GM20431 (cell line): ENCODE measurements at regions not wholly inside any gene's neighbourhood (a gene's known extent, or its start where the extent isn't known, plus 50 kb on each side); places are given as distances from the start of the nearest gene placed in this dataset.
"Not testable (repeated sequence)": the region's sequence is repeated elsewhere in the genome, so short reads cannot be mapped to it uniquely, and the experiment has no call there.

Source experiments
- in situ Hi-C: fragments of 300-500 bp; cut with MseI, MboI; formaldehyde crosslinking; loops from one replicate; pipeline ENCODE4 v1.15.0; 2020; ENCODE audit warnings: low sequenced_read_pairs; ENCODE audit not compliant: unreplicated experiment

DNA sequence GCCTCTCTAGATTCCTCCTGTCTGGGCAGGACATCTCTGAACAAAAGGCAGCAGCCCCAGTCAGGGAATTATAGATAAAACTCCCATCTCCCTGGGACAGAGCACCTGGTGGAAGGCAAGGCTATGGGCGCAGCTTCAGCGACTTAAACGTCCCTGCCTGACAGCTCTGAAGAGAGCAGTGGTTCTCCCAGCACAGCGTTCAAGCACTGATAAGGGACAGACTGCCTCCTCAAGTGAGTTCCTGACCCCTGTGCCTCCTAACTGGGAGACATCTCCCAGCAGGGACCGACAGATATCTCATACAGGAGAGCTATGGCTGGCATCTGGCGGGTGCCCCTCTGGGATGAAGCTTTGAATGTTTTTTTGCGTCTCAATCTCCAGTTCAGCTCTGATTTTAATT lies 262.2 kb downstream of the PARM1 start:
- in situ Hi-C loops: no loop called here

DNA sequence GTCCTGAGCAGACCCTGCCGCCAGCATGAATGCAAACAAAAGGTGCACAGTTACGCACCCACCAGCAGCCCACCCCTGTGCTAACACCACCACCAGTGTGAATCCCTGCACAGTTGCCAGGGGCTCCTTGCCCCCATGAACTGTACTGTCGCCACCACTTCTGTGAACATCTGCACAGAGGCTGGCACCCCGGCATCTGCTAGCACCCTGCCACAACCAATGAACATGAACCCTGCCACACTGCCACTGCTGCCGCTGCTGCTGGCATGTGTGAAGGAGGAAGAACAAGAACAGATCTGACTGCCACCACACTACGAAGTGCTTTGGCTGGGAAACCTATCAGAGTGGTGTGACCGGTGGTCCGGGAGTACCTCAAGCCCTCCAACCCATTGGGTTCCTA lies 261.3 kb downstream of the PARM1 start:
- in situ Hi-C loops: no loop called here

DNA sequence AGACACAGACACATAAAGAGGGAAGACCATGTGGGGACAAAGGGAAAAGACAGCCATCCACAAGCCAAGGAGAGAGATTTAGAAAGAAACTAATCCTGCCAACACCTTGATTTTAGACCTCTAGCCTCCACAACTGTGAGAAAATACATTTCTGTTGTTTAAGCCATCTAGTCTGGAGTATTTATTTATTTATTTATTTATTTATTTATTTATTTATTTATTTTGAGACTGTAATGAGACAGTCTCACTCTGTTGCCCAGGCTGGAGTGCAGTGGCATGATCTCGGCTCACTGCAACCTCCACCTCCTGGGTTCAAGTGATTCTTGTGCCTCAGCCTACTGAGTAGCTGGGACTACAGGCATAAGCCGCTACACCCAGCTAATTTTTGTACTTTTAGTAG lies 259.3 kb downstream of the PARM1 start:
- in situ Hi-C loops: not testable (repeated sequence)

DNA sequence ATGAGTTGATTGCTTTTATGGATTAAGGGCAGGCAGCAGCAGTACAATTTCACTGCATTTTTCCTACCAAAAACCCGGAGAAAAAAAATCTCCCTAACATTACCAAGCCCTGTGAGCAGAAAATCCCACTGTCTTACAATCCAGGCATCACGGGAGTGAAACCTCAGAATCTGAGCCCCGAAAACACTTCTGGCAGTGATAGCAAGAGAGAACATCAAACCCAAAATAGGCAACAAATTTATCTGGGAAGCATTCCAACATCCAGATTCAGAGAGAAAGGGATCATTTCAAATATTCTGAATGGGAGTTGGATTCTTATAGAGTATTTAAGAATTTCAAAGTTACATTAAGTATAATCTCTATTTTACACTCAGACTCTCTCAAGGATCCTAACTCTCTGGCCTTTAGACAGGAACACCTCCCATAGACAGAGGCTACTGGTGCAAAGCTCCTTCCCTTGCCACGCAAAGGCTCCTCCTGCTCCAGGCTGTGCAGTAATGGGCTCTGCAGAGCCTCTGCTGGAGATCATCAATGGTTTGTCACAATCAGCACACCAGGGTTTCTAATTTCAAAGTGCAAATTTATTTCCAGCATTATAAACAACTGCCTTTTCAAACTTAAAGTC lies 256.9 kb downstream of the PARM1 start:
- in situ Hi-C loops: no loop called here

DNA sequence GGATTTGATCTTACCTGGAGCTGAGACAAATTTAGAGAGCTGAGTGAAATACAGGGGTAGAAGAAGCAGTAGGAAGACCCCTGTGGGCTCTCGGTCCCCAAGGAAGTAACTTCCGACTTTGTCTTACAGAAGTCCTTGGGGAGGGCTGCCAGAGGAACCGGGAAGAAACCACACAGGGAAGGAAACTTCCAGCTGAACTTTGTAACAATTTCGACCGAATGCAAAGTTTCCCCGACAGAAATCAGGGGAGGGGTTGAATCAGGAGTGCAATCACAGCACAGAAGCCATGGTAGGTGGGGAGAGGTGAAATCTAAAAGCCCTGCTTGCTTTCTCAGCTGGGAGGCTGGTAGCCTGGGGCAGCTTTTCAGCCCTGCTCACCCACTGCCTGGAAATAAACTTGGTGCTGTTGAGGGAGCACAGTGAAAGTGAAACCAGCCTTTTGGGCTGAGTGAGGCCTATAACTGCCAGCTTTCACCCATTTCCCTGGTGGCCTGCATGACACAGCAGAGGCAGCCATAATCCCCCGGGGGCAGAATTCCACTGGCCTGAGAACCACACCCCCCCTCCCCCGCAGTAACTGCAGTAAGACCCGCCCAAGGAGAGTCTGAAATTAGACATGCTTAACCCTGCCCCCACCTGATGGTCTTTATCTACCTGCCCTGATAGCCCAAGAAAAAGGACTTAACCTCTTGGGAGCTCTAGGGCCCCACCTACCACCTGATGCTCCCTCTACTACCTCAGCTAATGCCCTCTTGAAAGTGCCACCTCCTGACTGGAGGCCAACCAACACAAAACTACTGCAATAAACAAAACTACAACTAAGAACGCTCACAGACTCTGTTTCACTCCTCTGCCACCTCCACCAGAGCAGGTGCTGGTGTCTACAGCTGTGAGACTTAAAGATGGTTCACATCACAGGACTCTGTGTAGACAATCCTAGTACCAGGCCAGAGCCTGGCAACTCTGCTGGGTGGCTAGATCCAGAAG lies 248.2 kb downstream of the PARM1 start:
- in situ Hi-C loops: no loop called here

- in situ Hi-C loops: no loop called here
Measured at GRCh38 chr4:75180217-75180616, 247.3 kb downstream of the PARM1 start.

GRCh38 chr4:75179510-75179909 lies 246.6 kb downstream of the PARM1 start:
- in situ Hi-C loops: no loop called here

DNA sequence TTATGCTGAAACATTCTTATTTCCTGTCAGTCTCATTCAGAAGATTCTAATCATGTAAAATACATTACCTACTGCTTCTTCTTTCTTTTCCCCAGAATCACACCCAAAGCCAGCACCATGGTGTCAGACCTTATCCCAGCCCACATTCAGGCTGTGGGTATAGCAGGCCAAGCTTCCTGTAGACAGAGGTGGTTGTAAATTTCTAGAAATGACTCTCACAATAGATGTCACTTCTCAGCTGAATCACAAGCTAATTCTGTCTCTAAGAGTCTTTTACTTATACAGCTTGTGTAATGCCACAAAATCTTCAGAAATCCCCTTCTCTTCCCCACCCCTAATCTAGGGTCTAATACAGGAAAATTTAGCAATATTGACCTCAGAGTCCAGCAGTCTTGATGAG lies 239.6 kb downstream of the PARM1 start:
- in situ Hi-C loops: no loop called here

GRCh38 chr4:75169427-75169826 lies 236.5 kb downstream of the PARM1 start:
- in situ Hi-C loops: no loop called here

- in situ Hi-C loops: no loop called here
Measured at GRCh38 chr4:75169020-75169419, 236.1 kb downstream of the PARM1 start.

GRCh38 chr4:75168548-75168947 lies 235.6 kb downstream of the PARM1 start:
- in situ Hi-C loops: no loop called here

- in situ Hi-C loops: not testable (repeated sequence)
Measured at GRCh38 chr4:75165100-75165499, 232.2 kb downstream of the PARM1 start.

- in situ Hi-C loops: no loop called here
Measured at GRCh38 chr4:75158451-75158850, 225.5 kb downstream of the PARM1 start.

- in situ Hi-C loops: no loop called here
Measured at GRCh38 chr4:75154994-75155393, 222.1 kb downstream of the PARM1 start.

DNA sequence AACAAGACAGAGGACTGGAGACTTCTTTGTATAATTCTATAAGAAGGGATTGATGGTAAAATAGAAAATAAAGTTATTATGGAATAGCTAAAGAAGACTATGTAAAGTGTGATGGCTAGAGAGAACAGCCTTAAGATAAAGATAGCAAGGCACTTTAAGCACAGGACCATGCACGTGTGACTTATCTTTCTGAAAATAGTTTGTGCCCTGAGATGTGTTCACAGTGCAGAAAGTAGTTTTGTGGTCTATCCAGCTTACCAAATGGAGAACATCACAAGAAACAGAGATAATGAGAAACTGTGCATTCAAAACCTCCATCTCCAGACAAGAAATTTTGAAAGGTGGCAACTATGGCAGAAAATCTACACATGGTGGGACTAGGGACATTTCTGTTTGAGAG lies 213.3 kb downstream of the PARM1 start:
- in situ Hi-C loops: no loop called here

- in situ Hi-C loops: no loop called here
Measured at GRCh38 chr4:75144475-75144874, 211.6 kb downstream of the PARM1 start.

DNA sequence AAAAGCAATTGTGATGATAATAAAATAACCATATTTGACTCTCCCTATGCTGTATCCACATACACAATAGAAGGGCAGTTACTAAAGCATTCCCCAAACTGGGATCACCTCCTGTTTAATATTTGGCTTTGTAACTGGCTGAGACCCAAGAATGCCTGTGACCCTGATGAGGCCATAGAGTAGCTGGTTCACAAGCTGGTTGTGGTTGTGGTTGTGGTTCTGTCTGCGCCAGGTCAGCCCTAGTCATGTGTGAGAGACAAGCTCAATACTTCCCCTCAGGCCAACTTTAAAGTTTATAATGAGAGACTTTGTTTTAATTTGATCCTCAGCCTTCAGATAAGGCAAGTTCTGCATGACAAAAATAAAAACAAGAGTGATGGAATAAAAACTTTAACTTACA lies 209.9 kb downstream of the PARM1 start:
- in situ Hi-C loops: no loop called here

GRCh38 chr4:75142382-75142781 lies 209.5 kb downstream of the PARM1 start:
- in situ Hi-C loops: no loop called here

- in situ Hi-C loops: no loop called here
Measured at GRCh38 chr4:75141162-75141561, 208.2 kb downstream of the PARM1 start.

GRCh38 chr4:75137302-75137701 lies 204.4 kb downstream of the PARM1 start:
- in situ Hi-C loops: no loop called here

- in situ Hi-C loops: no loop called here
Measured at GRCh38 chr4:75135068-75135825, 202.3 kb downstream of the PARM1 start.
